ENCODE measurements at regions not wholly inside any gene's neighbourhood (a gene's known extent, or its start where the extent isn't known, plus 50 kb on each side); places are given as distances from the start of the nearest gene placed in this dataset.

GRCh38 chr2:138446043-138446442 lies 55.5 kb upstream of the SPOPL start:
- TF ChIP-seq CTCF (IDR thresholded peaks at IDR 0.05; ENCODE audit: low read length) (no peak), EZH2 (IDR thresholded peaks at IDR 0.05; ENCODE audit: borderline replicate concordance, low read length) (no peak)
